ENCODE measurements at regions not wholly inside any gene's neighbourhood (a gene's known extent, or its start where the extent isn't known, plus 50 kb on each side); places are given as distances from the start of the nearest gene placed in this dataset.

DNA sequence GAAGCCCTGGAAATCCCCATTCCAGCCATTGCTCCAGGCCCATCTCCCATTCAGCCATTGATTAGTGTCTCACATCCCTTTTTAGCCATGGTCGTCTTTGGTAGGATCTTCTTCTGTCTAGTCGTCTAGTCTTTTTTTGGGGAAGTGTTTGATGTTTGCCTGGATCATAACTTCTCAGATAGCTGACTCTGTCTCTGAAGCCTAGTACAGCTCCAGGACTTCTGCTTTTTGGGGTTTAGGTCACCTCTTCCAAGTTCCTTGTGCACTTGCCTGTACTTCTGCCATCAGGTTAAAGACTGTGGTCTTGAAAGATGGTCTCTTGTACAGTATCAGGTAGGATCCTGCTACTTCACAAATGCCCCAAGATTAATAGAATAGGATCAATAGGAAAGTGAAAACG, 553.5 kb downstream of the PKHD1 start:
- Histone ChIP-seq H3K4me1 (ENCODE audit: control insufficient read depth, low read length) (no peaks in the 10 kb centered on the region), H3K4me3 (ENCODE audit: low read length) (no peak overlapping the region), H4K20me1 (ENCODE audit: control insufficient read depth, insufficient read depth, low read depth, low read length) (no peaks in the 10 kb centered on the region), H3F3A (ENCODE audit: control insufficient read depth, insufficient read depth) (no peaks in the 10 kb centered on the region), H3K4me2 (ENCODE audit: low read length) (no peak overlapping the region), H3K27ac (ENCODE audit: low read depth, low read length) (no peak overlapping the region), H3K36me3 (ENCODE audit: control insufficient read depth, low read length) (no peaks in the 10 kb centered on the region), H3K9me3 (ENCODE audit: control insufficient read depth, insufficient read depth, low read length) (no peaks in the 10 kb centered on the region), H3K9me2 (replicated peaks; ENCODE audit: control insufficient read depth, low read length) (no peaks in the 10 kb centered on the region), H3K79me2 (ENCODE audit: control insufficient read depth, low read length) (no peaks in the 10 kb centered on the region), H3K27me3 (ENCODE audit: control insufficient read depth, low read length) (no peaks in the 10 kb centered on the region)
- TF ChIP-seq CTCF (IDR thresholded peaks at IDR 0.05; ENCODE audit: low read depth, low read length, poor library complexity, severe bottlenecking): no peak
- TF ChIP-seq EZH2phosphoT487 (IDR thresholded peaks at IDR 0.05; ENCODE audit: borderline replicate concordance, low read length): no peak

- no peaks in the 10 kb centered on the region for H3K79me2 ChIP-seq (ENCODE audit: control insufficient read depth, low read length)
- H3K4me1 ChIP-seq (ENCODE audit: control insufficient read depth, low read length): no peaks in the 10 kb centered on the region
- no peaks in the 10 kb centered on the region for H3K27me3 ChIP-seq (ENCODE audit: control insufficient read depth, low read length)
- H3K27ac ChIP-seq (ENCODE audit: low read depth, low read length): no peak overlapping the region
- H3F3A ChIP-seq (ENCODE audit: control insufficient read depth, insufficient read depth): no peaks in the 10 kb centered on the region
- no peaks in the 10 kb centered on the region for H4K20me1 ChIP-seq (ENCODE audit: control insufficient read depth, insufficient read depth, low read depth, low read length)
- no peak overlapping the region for H3K4me2 ChIP-seq (ENCODE audit: low read length)
- no peak overlapping the region for H3K4me3 ChIP-seq (ENCODE audit: low read length)
- TF ChIP-seq EZH2phosphoT487 (IDR thresholded peaks at IDR 0.05; ENCODE audit: borderline replicate concordance, low read length) (no peak), CTCF (IDR thresholded peaks at IDR 0.05; ENCODE audit: low read depth, low read length, poor library complexity, severe bottlenecking) (no peak)
- no peaks in the 10 kb centered on the region for H3K9me2 ChIP-seq (replicated peaks; ENCODE audit: control insufficient read depth, low read length)
- no peaks in the 10 kb centered on the region for H3K36me3 ChIP-seq (ENCODE audit: control insufficient read depth, low read length)
- no peaks in the 10 kb centered on the region for H3K9me3 ChIP-seq (ENCODE audit: control insufficient read depth, insufficient read depth, low read length)
These were observed 552.1 kb downstream of the PKHD1 start for GRCh38 chr6:51535327-51535726.

- Histone ChIP-seq H3K4me3 (ENCODE audit: low read length) (no peak overlapping the region), H3K4me1 (ENCODE audit: control insufficient read depth, low read length) (no peaks in the 10 kb centered on the region), H3K9me3 (ENCODE audit: control insufficient read depth, insufficient read depth, low read length) (no peaks in the 10 kb centered on the region), H3K79me2 (ENCODE audit: control insufficient read depth, low read length) (no peaks in the 10 kb centered on the region), H3K9me2 (replicated peaks; ENCODE audit: control insufficient read depth, low read length) (no peaks in the 10 kb centered on the region), H3K27ac (ENCODE audit: low read depth, low read length) (no peak overlapping the region), H3K36me3 (ENCODE audit: control insufficient read depth, low read length) (no peaks in the 10 kb centered on the region), H3K4me2 (ENCODE audit: low read length) (no peak overlapping the region), H3F3A (ENCODE audit: control insufficient read depth, insufficient read depth) (no peaks in the 10 kb centered on the region), H3K27me3 (ENCODE audit: control insufficient read depth, low read length) (no peaks in the 10 kb centered on the region), H4K20me1 (ENCODE audit: control insufficient read depth, insufficient read depth, low read depth, low read length) (no peaks in the 10 kb centered on the region)
- TF ChIP-seq CTCF (IDR thresholded peaks at IDR 0.05; ENCODE audit: low read depth, low read length, poor library complexity, severe bottlenecking): no peak
- TF ChIP-seq EZH2phosphoT487 (IDR thresholded peaks at IDR 0.05; ENCODE audit: borderline replicate concordance, low read length): no peak
These were observed 550.7 kb downstream of the PKHD1 start for GRCh38 chr6:51536728-51537127.

GRCh38 chr6:51541847-51542246, 545.6 kb downstream of the PKHD1 start:
- Histone ChIP-seq H3K4me3 (ENCODE audit: low read length) (no peak overlapping the region), H3K4me1 (ENCODE audit: control insufficient read depth, low read length) (no peaks in the 10 kb centered on the region), H4K20me1 (ENCODE audit: control insufficient read depth, insufficient read depth, low read depth, low read length) (no peaks in the 10 kb centered on the region), H3K4me2 (ENCODE audit: low read length) (no peak overlapping the region), H3K36me3 (ENCODE audit: control insufficient read depth, low read length) (no peaks in the 10 kb centered on the region), H3K27me3 (ENCODE audit: control insufficient read depth, low read length) (no peaks in the 10 kb centered on the region), H3F3A (ENCODE audit: control insufficient read depth, insufficient read depth) (no peaks in the 10 kb centered on the region), H3K9me3 (ENCODE audit: control insufficient read depth, insufficient read depth, low read length) (no peaks in the 10 kb centered on the region), H3K27ac (ENCODE audit: low read depth, low read length) (no peak overlapping the region), H3K9me2 (replicated peaks; ENCODE audit: control insufficient read depth, low read length) (no peaks in the 10 kb centered on the region), H3K79me2 (ENCODE audit: control insufficient read depth, low read length) (no peaks in the 10 kb centered on the region)
- no peak for TF ChIP-seq EZH2phosphoT487 (IDR thresholded peaks at IDR 0.05; ENCODE audit: borderline replicate concordance, low read length)
- no peak for TF ChIP-seq CTCF (IDR thresholded peaks at IDR 0.05; ENCODE audit: low read depth, low read length, poor library complexity, severe bottlenecking)
